ENCODE measurements at regions not wholly inside any gene's neighbourhood (a gene's known extent, or its start where the extent isn't known, plus 50 kb on each side); places are given as distances from the start of the nearest gene placed in this dataset.

- no peak for DNase-seq
- Histone ChIP-seq H3K4me3 (ENCODE audit: insufficient read depth in 1 of 2, low read depth in 1 of 2, low read length in 2 of 2) (no peak overlapping the region), H3K9me3 (ENCODE audit: control insufficient read depth, low read length) (peaks cover 38% of the 10 kb centered on the region), H3K4ac (ENCODE audit: low read depth in 1 of 2, low read length in 2 of 2) (no peak overlapping the region), H2BK5ac (ENCODE audit: low read depth, low read length, poor library complexity, severe bottlenecking) (no peak overlapping the region), H2AFZ (ENCODE audit: low read depth, low read length) (no peak overlapping the region), H3K79me1 (replicated peaks; ENCODE audit: low read length, poor library complexity, severe bottlenecking) (no peaks in the 10 kb centered on the region), H2BK12ac (ENCODE audit: low read length in 2 of 2) (no peak overlapping the region), H3K36me3 (ENCODE audit: control insufficient read depth in 1 of 2, insufficient read depth in 2 of 2, low read depth in 1 of 2, low read length in 2 of 2) (no peaks in the 10 kb centered on the region), H3K18ac (ENCODE audit: low read depth in 1 of 2, low read length in 2 of 2) (no peak overlapping the region), H3K4me1 (ENCODE audit: control insufficient read depth, insufficient read depth, low read depth, low read length) (no peaks in the 10 kb centered on the region), H2AK5ac (ENCODE audit: low read length, severe bottlenecking) (no peak overlapping the region), H4K91ac (ENCODE audit: low read length) (no peak overlapping the region), H2BK120ac (ENCODE audit: low read depth, low read length) (no peak overlapping the region), H3K14ac (ENCODE audit: low read length in 2 of 2) (no peak overlapping the region), H3K9ac (ENCODE audit: low read length) (no peak overlapping the region), H3K23ac (ENCODE audit: low read length in 2 of 2) (no peak overlapping the region), H3K4me2 (ENCODE audit: low read length, poor library complexity, severe bottlenecking) (no peak overlapping the region), H2BK15ac (ENCODE audit: low read depth, poor library complexity, severe bottlenecking) (no peak overlapping the region), H4K8ac (ENCODE audit: low read length) (no peak overlapping the region), H3K27me3 (ENCODE audit: control insufficient read depth in 1 of 2, insufficient read depth in 1 of 2, low read length in 2 of 2) (no peaks in the 10 kb centered on the region), H3K27ac (ENCODE audit: low read length, poor library complexity, severe bottlenecking) (no peak overlapping the region)
- 66% methylated on average over 4 of the region's 5 CpGs for WGBS
Observed at GRCh38 chr19:20431826-20432225, 133.8 kb downstream of the ZNF737 start.

GRCh38 chr19:20423381-20424197 is 142.0 kb downstream of the ZNF737 start:
- H3K4me2 ChIP-seq (ENCODE audit: low read length, poor library complexity, severe bottlenecking), result peak overlapping the region; percentile 76
- WGBS, result 21% methylated on average over 41 of the region's 44 CpGs

GRCh38 chr19:20422216-20423205 is 143.1 kb downstream of the ZNF737 start:
- Histone ChIP-seq H3K4me3 (ENCODE audit: insufficient read depth in 1 of 2, low read depth in 1 of 2, low read length in 2 of 2) (peak overlapping the region in 1 of 2 experiments; percentile 87), H4K91ac (ENCODE audit: low read length) (no peak overlapping the region), H4K8ac (ENCODE audit: low read length) (no peak overlapping the region), H2AFZ (ENCODE audit: low read depth, low read length) (no peak overlapping the region), H3K18ac (ENCODE audit: low read depth in 1 of 2, low read length in 2 of 2) (no peak overlapping the region), H2BK5ac (ENCODE audit: low read depth, low read length, poor library complexity, severe bottlenecking) (no peak overlapping the region), H3K4me2 (ENCODE audit: low read length, poor library complexity, severe bottlenecking) (no peak overlapping the region), H3K14ac (ENCODE audit: low read length in 2 of 2) (no peak overlapping the region), H3K36me3 (ENCODE audit: control insufficient read depth in 1 of 2, insufficient read depth in 2 of 2, low read depth in 1 of 2, low read length in 2 of 2) (peaks cover 6 to 10% of the 10 kb centered on the region in 2 experiments), H3K9ac (ENCODE audit: low read length) (peak overlapping the region; percentile 99), H3K9me3 (ENCODE audit: control insufficient read depth, low read length) (peaks cover 36% of the 10 kb centered on the region), H3K79me1 (replicated peaks; ENCODE audit: low read length, poor library complexity, severe bottlenecking) (peaks cover 3% of the 10 kb centered on the region), H3K23ac (ENCODE audit: low read length in 2 of 2) (no peak overlapping the region), H2AK5ac (ENCODE audit: low read length, severe bottlenecking) (no peak overlapping the region), H3K27ac (ENCODE audit: low read length, poor library complexity, severe bottlenecking) (no peak overlapping the region), H2BK12ac (ENCODE audit: low read length in 2 of 2) (no peak overlapping the region), H2BK15ac (ENCODE audit: low read depth, poor library complexity, severe bottlenecking) (no peak overlapping the region), H3K4ac (ENCODE audit: low read depth in 1 of 2, low read length in 2 of 2) (no peak overlapping the region), H3K27me3 (ENCODE audit: control insufficient read depth in 1 of 2, insufficient read depth in 1 of 2, low read length in 2 of 2) (no peaks in the 10 kb centered on the region), H2BK120ac (ENCODE audit: low read depth, low read length) (no peak overlapping the region), H3K4me1 (ENCODE audit: control insufficient read depth, insufficient read depth, low read depth, low read length) (no peaks in the 10 kb centered on the region)
- 73% methylated on average over 22 of the region's 22 CpGs for WGBS
- peak; percentile 3 for DNase-seq

More at GRCh38 chr19:20423381-20424197, 142.0 kb downstream of the ZNF737 start:
- peak overlapping the region; percentile 99 for H3K9ac ChIP-seq (ENCODE audit: low read length)
- H3K4me3 ChIP-seq (ENCODE audit: insufficient read depth in 1 of 2, low read depth in 1 of 2, low read length in 2 of 2), result peak overlapping the region; percentile 61 to 87
- peak overlapping the region; percentile 19 for H2BK120ac ChIP-seq (ENCODE audit: low read depth, low read length)
- no peak overlapping the region for H3K23ac ChIP-seq (ENCODE audit: low read length in 2 of 2)
- no peak overlapping the region for H2AK5ac ChIP-seq (ENCODE audit: low read length, severe bottlenecking)
- no peak overlapping the region for H2BK12ac ChIP-seq (ENCODE audit: low read length in 2 of 2)
- peak; percentile 82 for DNase-seq
- H3K79me1 ChIP-seq (replicated peaks; ENCODE audit: low read length, poor library complexity, severe bottlenecking), result peaks cover 2% of the 10 kb centered on the region
- H3K4ac ChIP-seq (ENCODE audit: low read depth in 1 of 2, low read length in 2 of 2), result no peak overlapping the region
- H3K14ac ChIP-seq (ENCODE audit: low read length in 2 of 2), result no peak overlapping the region
- no peaks in the 10 kb centered on the region for H3K4me1 ChIP-seq (ENCODE audit: control insufficient read depth, insufficient read depth, low read depth, low read length)
- peak overlapping the region; percentile 72 for H4K8ac ChIP-seq (ENCODE audit: low read length)
- no peak overlapping the region for H2BK15ac ChIP-seq (ENCODE audit: low read depth, poor library complexity, severe bottlenecking)
- peak overlapping the region; percentile 88 for H3K27ac ChIP-seq (ENCODE audit: low read length, poor library complexity, severe bottlenecking)
- peaks cover 5 to 6% of the 10 kb centered on the region in 2 experiments for H3K36me3 ChIP-seq (ENCODE audit: control insufficient read depth in 1 of 2, insufficient read depth in 2 of 2, low read depth in 1 of 2, low read length in 2 of 2)
- H3K9me3 ChIP-seq (ENCODE audit: control insufficient read depth, low read length), result peaks cover 30% of the 10 kb centered on the region
- H4K91ac ChIP-seq (ENCODE audit: low read length), result no peak overlapping the region
- no peak overlapping the region for H2AFZ ChIP-seq (ENCODE audit: low read depth, low read length)
- H2BK5ac ChIP-seq (ENCODE audit: low read depth, low read length, poor library complexity, severe bottlenecking), result no peak overlapping the region
- H3K18ac ChIP-seq (ENCODE audit: low read depth in 1 of 2, low read length in 2 of 2), result peak overlapping the region; percentile 42 to 86
- no peaks in the 10 kb centered on the region for H3K27me3 ChIP-seq (ENCODE audit: control insufficient read depth in 1 of 2, insufficient read depth in 1 of 2, low read length in 2 of 2)

GRCh38 chr19:20416661-20417060 is 148.9 kb downstream of the ZNF737 start:
- H2BK120ac ChIP-seq (ENCODE audit: low read depth, low read length), result no peak overlapping the region
- H2AK5ac ChIP-seq (ENCODE audit: low read length, severe bottlenecking), result no peak overlapping the region
- H3K27ac ChIP-seq (ENCODE audit: low read length, poor library complexity, severe bottlenecking), result no peak overlapping the region
- no peak overlapping the region for H2BK5ac ChIP-seq (ENCODE audit: low read depth, low read length, poor library complexity, severe bottlenecking)
- H3K4me3 ChIP-seq (ENCODE audit: insufficient read depth in 1 of 2, low read depth in 1 of 2, low read length in 2 of 2), result no peak overlapping the region
- no peaks in the 10 kb centered on the region for H3K4me1 ChIP-seq (ENCODE audit: control insufficient read depth, insufficient read depth, low read depth, low read length)
- H3K23ac ChIP-seq (ENCODE audit: low read length in 2 of 2), result no peak overlapping the region
- H3K36me3 ChIP-seq (ENCODE audit: control insufficient read depth in 1 of 2, insufficient read depth in 2 of 2, low read depth in 1 of 2, low read length in 2 of 2), result peaks cover 4 to 43% of the 10 kb centered on the region in 2 experiments
- no peak for DNase-seq
- H2BK12ac ChIP-seq (ENCODE audit: low read length in 2 of 2), result no peak overlapping the region
- WGBS, result no CpG with 5 or more reads among the region's 1 CpG
- H2BK15ac ChIP-seq (ENCODE audit: low read depth, poor library complexity, severe bottlenecking), result no peak overlapping the region
- H3K4ac ChIP-seq (ENCODE audit: low read depth in 1 of 2, low read length in 2 of 2), result no peak overlapping the region
- H2AFZ ChIP-seq (ENCODE audit: low read depth, low read length), result no peak overlapping the region
- H3K9ac ChIP-seq (ENCODE audit: low read length), result no peak overlapping the region
- no peak overlapping the region for H3K14ac ChIP-seq (ENCODE audit: low read length in 2 of 2)
- H3K27me3 ChIP-seq (ENCODE audit: control insufficient read depth in 1 of 2, insufficient read depth in 1 of 2, low read length in 2 of 2), result no peaks in the 10 kb centered on the region
- no peak overlapping the region for H4K91ac ChIP-seq (ENCODE audit: low read length)
- no peak overlapping the region for H3K18ac ChIP-seq (ENCODE audit: low read depth in 1 of 2, low read length in 2 of 2)
- H4K8ac ChIP-seq (ENCODE audit: low read length), result no peak overlapping the region
- H3K4me2 ChIP-seq (ENCODE audit: low read length, poor library complexity, severe bottlenecking), result no peak overlapping the region
- peaks cover 83% of the 10 kb centered on the region for H3K9me3 ChIP-seq (ENCODE audit: control insufficient read depth, low read length)
- peaks cover 9% of the 10 kb centered on the region for H3K79me1 ChIP-seq (replicated peaks; ENCODE audit: low read length, poor library complexity, severe bottlenecking)
